Activated CD4-positive, alpha-beta memory T cell treated with anti-CD3 and anti-CD28 coated beads for 36 hours (primary cell): ENCODE measurements at regions not wholly inside any gene's neighbourhood (a gene's known extent, or its start where the extent isn't known, plus 50 kb on each side); places are given as distances from the start of the nearest gene placed in this dataset.
A peak's percentile ranks its signal among the peaks of the same experiment; 100 is the strongest.

ENCODE experiments used
- CTCF ChIA-PET: fragments of 350-600 bp; sonication (Branson Sonifier 250); formaldehyde crosslinking; loops from one replicate; lab custom pipeline; 2021; ENCODE audit warnings: antibody characterized with exemption, inconsistent platforms; lab: Charles Lee
- POLR2A ChIA-PET: fragments of 350-600 bp; sonication (Branson Sonifier 250); formaldehyde crosslinking; loops from one replicate; lab custom pipeline; 2021; ENCODE audit warnings: antibody characterized with exemption; lab: Charles Lee
- DNase-seq: peaks from one replicate; pipeline ENCODE4 v3.0.0-alpha.2; 2020
- H3K27ac Mint-ChIP-seq: one replicate; pipeline ENCODE4 v1.8.0; 2021; ENCODE audit warnings: mixed read lengths
- H3K27me3 Mint-ChIP-seq: one replicate; pipeline ENCODE4 v1.8.0; 2021; ENCODE audit warnings: mixed read lengths
- H3K36me3 Mint-ChIP-seq: one replicate; pipeline ENCODE4 v1.8.0; 2021; ENCODE audit warnings: mixed read lengths
- H3K4me1 Mint-ChIP-seq: one replicate; pipeline ENCODE4 v1.8.0; 2021; ENCODE audit warnings: low read depth, mixed read lengths
- H3K4me3 Mint-ChIP-seq: one replicate; pipeline ENCODE4 v1.8.0; 2021; ENCODE audit warnings: mild to moderate bottlenecking, mixed read lengths
- H3K9me3 Mint-ChIP-seq: one replicate; pipeline ENCODE4 v1.8.0; 2021; ENCODE audit warnings: mixed read lengths
- intact Hi-C: fragments of 100-400 bp; cut with micrococcal nuclease; formaldehyde crosslinking; loops from one replicate; pipeline ENCODE4 v1.15.1; 2023

DNA sequence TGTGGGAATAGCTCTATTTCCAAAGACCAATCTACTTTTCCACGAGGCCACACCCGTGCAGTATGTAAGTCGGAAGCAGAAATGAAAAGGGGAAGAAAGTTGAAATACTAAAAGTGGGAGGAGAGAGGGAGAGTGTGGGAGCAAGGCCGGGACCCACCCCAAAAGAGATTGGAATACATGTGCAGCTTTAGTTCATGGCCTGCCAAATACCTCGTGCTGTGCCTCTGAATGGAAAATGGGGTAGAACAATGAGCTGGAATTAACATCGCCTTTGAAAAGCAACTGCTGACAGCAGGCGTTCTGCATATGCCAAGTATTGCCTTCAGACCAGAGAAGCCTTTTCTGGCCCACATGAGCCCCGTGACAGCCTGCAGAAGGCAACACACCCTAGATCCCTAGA is 155.6 kb downstream of the CD83 start:
- Mint-ChIP-seq H3K27ac (no peak overlapping the region), H3K36me3 (no peaks in the 10 kb centered on the region), H3K4me3 (no peak overlapping the region), H3K27me3 (no peaks in the 10 kb centered on the region), H3K4me1 (peaks cover 54% of the 10 kb centered on the region), H3K9me3 (peaks cover 11% of the 10 kb centered on the region)
- DNase-seq: no peak
- intact Hi-C loops: no loop called here
- ChIA-PET CTCF (no interaction called here), POLR2A (no interaction called here)

DNA sequence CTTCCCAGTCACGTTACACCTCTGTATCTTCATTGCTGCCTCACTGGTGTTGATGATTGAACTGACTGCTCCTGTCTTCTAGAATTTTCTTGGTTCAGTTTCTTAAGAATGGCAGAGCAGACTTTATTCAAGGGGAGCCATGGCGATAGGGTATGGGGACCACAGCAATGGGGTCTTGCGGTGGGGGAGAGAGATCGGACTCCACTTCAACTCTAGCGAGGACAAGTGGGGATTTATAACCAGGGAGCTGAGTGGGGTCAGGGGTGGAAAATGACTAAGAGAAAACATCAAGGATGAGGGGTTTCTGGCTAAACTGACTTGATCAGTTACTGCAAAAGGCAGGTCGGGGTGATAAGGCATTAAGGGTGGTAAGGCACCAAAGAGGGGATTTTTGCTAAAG is 156.4 kb downstream of the CD83 start:
- H3K36me3 Mint-ChIP-seq: no peaks in the 10 kb centered on the region
- intact Hi-C loops: no loop called here
- no peak overlapping the region for H3K4me3 Mint-ChIP-seq

DNA sequence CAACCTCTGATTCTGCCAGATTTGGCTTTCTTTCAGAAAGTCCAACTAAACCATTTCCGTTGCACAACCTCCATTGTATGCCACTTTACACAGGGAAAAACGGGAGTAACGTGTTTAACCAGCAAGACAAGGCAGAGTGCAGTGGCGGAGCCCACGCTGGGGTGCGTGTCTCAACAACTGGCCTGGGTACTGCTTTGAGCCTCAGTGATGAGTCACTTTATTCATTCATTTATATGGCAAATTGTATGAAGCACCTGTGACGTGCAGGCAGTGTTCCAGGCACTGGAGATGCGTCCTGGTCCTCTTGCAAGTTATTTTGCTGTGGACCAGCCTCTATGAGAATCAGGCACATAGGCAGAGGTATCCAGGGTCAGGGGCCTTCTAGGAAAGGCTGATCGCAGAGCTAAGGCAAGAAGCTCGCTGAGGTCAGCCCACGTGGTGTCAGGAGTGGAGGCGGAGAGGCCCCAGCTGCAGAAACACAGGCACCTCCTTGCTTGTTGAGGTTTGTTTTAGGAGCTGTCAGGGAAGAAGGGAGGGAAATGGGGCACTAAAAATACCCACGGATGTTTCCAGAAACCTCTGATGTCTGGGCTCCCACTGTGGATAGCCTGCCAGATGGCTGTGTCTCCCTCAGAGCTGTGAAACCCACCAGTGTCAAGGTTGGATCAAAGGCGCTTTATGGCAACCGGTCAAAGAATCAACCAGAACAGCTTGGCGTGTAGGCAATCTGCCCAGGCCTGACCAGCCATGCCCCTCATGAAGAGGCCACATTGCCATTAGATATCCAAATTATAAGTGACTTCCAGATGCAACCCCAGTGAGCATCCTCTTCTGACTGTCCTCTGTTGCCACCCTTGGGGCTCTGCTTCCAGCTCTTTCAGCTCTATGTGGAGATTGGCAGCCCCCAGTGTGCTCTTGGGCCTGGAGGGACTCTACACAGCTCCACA is 157.2 kb downstream of the CD83 start:
- no peaks in the 10 kb centered on the region for H3K27me3 Mint-ChIP-seq
- H3K9me3 Mint-ChIP-seq: peaks cover 11% of the 10 kb centered on the region
- intact Hi-C loops: loop anchor here (5.0 kb wide), 2 partner anchors 48 to 437 kb away; no protein-coding TSS in a partner anchor

More for the DNA sequence above, 156.4 kb downstream of the CD83 start:
- Mint-ChIP-seq H3K4me1 (peaks cover 56% of the 10 kb centered on the region), H3K27ac (no peak overlapping the region), H3K9me3 (peaks cover 11% of the 10 kb centered on the region), H3K27me3 (no peaks in the 10 kb centered on the region)
- CTCF ChIA-PET: no interaction called here
- DNase-seq: no peak
- POLR2A ChIA-PET: no interaction called here

DNA sequence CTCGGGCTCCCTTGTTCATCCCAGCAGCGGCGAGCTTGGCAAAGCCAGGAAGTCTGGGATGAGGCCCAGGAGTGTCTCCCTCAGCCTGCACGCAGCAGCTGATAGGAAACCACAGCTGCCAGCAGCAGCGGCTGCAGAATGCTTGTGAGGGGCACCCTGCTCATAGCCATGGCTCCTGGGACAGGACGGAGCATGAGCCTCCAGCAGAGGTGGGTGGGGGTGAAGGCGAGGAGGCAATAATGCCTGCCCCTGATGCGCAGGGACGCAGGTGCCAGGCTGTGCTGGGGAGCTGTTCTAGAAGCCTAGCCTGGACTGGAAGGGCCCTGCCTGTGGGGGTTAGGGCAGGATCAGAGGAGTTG is 157.9 kb downstream of the CD83 start:
- Mint-ChIP-seq H3K27ac (no peak overlapping the region), H3K36me3 (no peaks in the 10 kb centered on the region), H3K4me3 (no peak overlapping the region), H3K4me1 (peaks cover 51% of the 10 kb centered on the region), H3K27me3 (no peaks in the 10 kb centered on the region), H3K9me3 (peaks cover 11% of the 10 kb centered on the region)
- intact Hi-C loops: loop anchor here (5.0 kb wide), 2 partner anchors 48 to 437 kb away; no protein-coding TSS in a partner anchor
- CTCF ChIA-PET: interaction anchor here (1.2 kb wide), 1 partner anchor 64 kb away, joined by 3 read pairs; no protein-coding TSS in a partner anchor
- no peak for DNase-seq
- POLR2A ChIA-PET: no interaction called here

More for the DNA sequence above, 157.2 kb downstream of the CD83 start:
- peaks cover 56% of the 10 kb centered on the region for H3K4me1 Mint-ChIP-seq
- ChIA-PET POLR2A (no interaction called here), CTCF (no interaction called here)
- no peak for DNase-seq
- no peak overlapping the region for H3K27ac Mint-ChIP-seq
- H3K4me3 Mint-ChIP-seq: no peak overlapping the region
- H3K36me3 Mint-ChIP-seq: no peaks in the 10 kb centered on the region

DNA sequence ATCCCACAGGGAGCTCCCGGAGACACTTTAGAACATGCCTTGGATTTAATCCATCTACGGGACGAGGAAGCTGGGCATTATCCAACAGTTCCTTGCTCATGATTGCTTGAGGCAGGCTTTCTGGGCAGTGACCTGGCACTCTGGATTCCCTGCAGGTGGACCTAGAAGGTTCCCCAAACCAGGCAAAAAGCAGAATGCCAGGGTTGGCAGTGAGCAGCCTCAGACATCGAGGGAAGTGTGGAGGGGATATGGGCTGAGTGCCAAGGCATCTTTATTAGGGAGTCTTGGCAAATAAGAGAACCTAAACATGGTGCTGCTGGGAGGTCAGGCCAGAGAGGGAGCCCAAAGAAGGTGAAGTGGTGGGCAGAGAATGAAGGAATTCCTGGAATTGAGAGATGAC is 158.5 kb downstream of the CD83 start:
- no peak overlapping the region for H3K4me3 Mint-ChIP-seq

DNA sequence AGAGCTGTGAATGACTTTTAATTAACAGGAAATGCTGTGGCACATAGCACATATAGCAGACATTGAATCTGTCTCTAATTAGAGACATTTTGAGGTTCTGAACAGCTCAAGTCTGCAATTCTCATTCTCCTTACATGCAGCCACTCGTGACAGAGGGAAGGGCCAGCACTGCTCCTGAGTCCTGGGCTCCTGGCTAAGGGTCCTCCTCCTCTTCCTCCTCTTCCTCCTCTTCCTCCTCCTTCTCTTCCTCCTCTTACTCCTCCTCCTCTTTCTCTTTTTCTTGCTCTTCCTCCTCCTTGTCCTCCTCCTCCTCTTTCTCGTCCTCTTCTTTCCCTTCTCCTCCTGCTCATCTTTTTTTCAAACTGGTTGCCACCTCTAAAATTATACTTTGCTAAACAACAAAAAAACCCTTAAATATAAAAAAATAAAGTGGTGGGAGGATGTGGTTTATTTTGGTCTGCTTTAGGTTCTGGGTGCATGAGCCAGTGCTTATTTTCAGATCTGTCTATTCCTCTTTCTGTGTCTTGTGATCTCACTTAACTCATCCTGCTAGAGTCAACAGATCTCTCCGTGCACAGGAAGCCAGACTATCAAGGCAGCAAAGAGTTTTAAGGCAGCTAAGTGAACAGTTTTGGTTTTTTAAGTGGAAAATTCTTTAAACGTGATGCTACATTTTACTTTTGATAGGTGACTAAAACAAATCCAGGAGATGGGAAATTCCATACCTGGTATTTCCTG is 159.3 kb downstream of the CD83 start:
- H3K36me3 Mint-ChIP-seq: no peaks in the 10 kb centered on the region
- no peak overlapping the region for H3K4me3 Mint-ChIP-seq
- H3K4me1 Mint-ChIP-seq: peaks cover 39% of the 10 kb centered on the region
- ChIA-PET POLR2A (no interaction called here), CTCF (interaction anchor here (1.2 kb wide), 1 partner anchor 65 kb away, joined by 3 read pairs; no protein-coding TSS in a partner anchor)
- intact Hi-C loops: loop anchor here (2.0 to 5.0 kb wide), 3 partner anchors 50 to 456 kb away; no protein-coding TSS in a partner anchor
- H3K9me3 Mint-ChIP-seq: peaks cover 11% of the 10 kb centered on the region
- H3K27ac Mint-ChIP-seq: peak overlapping the region; percentile 85
- DNase-seq: peak; percentile 44
- H3K27me3 Mint-ChIP-seq: no peaks in the 10 kb centered on the region

More for the DNA sequence above, 158.5 kb downstream of the CD83 start:
- Mint-ChIP-seq H3K36me3 (no peaks in the 10 kb centered on the region), H3K9me3 (peaks cover 11% of the 10 kb centered on the region), H3K27me3 (no peaks in the 10 kb centered on the region), H3K27ac (peak overlapping the region; percentile 85), H3K4me1 (peaks cover 45% of the 10 kb centered on the region)
- DNase-seq: no peak
- POLR2A ChIA-PET: no interaction called here
- intact Hi-C loops: loop anchor here (2.0 to 5.0 kb wide), 3 partner anchors 49 to 457 kb away; no protein-coding TSS in a partner anchor
- CTCF ChIA-PET: interaction anchor here (1.2 kb wide), 1 partner anchor 64 kb away, joined by 3 read pairs; no protein-coding TSS in a partner anchor

DNA sequence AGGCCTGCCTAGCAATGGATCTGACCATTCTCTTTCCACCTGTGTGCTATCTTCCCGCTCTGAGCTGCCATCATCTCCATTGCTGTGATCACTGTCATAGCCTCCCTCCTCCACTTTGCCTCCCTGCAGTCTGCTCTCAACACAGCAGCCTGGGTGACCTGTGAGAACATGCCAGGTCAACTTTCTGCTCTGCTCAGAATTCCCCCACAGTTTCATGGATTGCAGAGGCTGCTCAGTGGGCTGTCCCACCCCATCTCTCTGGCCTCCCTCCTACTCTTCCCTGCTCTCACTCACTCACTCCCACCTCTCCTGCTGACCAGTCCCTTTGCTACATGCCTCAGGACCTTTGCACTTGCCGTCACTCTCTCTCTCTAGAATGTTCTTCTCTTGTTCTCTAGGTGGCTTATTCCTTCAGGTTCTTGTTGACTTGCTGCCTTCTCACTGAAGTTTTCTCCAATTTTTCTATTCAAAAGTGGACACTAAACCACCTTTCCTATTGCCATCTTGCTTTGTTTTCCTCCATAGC is 159.9 kb downstream of the CD83 start:
- H3K27me3 Mint-ChIP-seq: no peaks in the 10 kb centered on the region
- peaks cover 38% of the 10 kb centered on the region for H3K4me1 Mint-ChIP-seq
- no peaks in the 10 kb centered on the region for H3K36me3 Mint-ChIP-seq
- peak overlapping the region; percentile 33 for H3K4me3 Mint-ChIP-seq
- H3K9me3 Mint-ChIP-seq: peaks cover 8% of the 10 kb centered on the region
- H3K27ac Mint-ChIP-seq: peak overlapping the region; percentile 85
- no peak for DNase-seq
- intact Hi-C loops: loop anchor here (2.0 to 5.0 kb wide), 3 partner anchors 50 to 455 kb away; no protein-coding TSS in a partner anchor
- POLR2A ChIA-PET: no interaction called here
- CTCF ChIA-PET: interaction anchor here (1.0 kb wide), 1 partner anchor 10 kb away, joined by 3 read pairs; no protein-coding TSS in a partner anchor

DNA sequence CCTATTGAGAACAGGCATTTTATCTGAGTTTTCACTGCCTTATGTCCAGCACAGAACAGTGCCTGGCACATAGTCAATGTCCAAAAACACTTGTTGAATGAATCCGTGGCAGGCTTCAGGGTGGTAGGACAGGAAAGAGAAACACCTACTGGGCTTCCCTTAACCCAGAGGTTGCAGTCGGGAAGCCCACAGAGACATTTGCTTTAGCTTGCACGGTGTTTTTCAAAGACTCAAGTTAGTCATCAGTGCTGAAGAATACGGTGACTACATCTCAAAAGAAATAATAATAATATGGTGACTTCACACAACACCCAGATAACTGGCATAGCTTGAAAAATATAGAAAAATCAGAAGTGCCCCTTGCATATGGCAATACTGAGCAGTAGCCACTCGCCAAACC is 160.4 kb downstream of the CD83 start:
- Mint-ChIP-seq H3K27ac (peak overlapping the region; percentile 85), H3K27me3 (no peaks in the 10 kb centered on the region), H3K9me3 (peaks cover 3% of the 10 kb centered on the region), H3K36me3 (no peaks in the 10 kb centered on the region), H3K4me3 (no peak overlapping the region), H3K4me1 (peaks cover 38% of the 10 kb centered on the region)
- no peak for DNase-seq
- intact Hi-C loops: loop anchor here (5.0 kb wide), 2 partner anchors 51 to 434 kb away; no protein-coding TSS in a partner anchor
- POLR2A ChIA-PET: no interaction called here
- CTCF ChIA-PET: interaction anchor here (1.0 kb wide), 1 partner anchor 10 kb away, joined by 3 read pairs; no protein-coding TSS in a partner anchor

DNA sequence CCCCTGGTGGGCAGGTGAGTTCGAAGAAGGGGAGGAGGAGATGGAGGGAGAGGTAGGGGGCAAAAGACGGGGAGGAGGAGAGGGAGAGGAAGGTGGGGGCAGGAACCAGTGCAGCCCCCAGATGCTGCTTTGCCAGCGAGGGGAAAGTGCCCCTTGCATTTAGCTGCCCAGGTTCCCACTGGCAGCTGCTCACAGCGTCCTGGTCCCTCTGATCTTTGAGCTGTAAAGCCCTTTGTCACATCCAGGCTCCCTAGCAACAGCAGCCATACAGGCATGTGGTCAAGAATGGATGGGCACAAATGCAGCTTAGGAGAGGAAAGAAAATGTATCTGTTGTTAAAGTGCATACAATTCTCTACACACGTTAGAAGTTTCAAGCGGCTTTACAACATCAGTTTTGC is 160.9 kb downstream of the CD83 start:
- no peaks in the 10 kb centered on the region for H3K36me3 Mint-ChIP-seq
- intact Hi-C loops: loop anchor here (5.0 kb wide), 2 partner anchors 51 to 434 kb away; no protein-coding TSS in a partner anchor
- H3K4me1 Mint-ChIP-seq: peaks cover 38% of the 10 kb centered on the region
- DNase-seq: no peak
- no peak overlapping the region for H3K27ac Mint-ChIP-seq
- no peaks in the 10 kb centered on the region for H3K27me3 Mint-ChIP-seq
- no peaks in the 10 kb centered on the region for H3K9me3 Mint-ChIP-seq
- ChIA-PET POLR2A (no interaction called here), CTCF (interaction anchor here (1.0 kb wide), 1 partner anchor 9 kb away, joined by 3 read pairs; no protein-coding TSS in a partner anchor)
- H3K4me3 Mint-ChIP-seq: no peak overlapping the region

DNA sequence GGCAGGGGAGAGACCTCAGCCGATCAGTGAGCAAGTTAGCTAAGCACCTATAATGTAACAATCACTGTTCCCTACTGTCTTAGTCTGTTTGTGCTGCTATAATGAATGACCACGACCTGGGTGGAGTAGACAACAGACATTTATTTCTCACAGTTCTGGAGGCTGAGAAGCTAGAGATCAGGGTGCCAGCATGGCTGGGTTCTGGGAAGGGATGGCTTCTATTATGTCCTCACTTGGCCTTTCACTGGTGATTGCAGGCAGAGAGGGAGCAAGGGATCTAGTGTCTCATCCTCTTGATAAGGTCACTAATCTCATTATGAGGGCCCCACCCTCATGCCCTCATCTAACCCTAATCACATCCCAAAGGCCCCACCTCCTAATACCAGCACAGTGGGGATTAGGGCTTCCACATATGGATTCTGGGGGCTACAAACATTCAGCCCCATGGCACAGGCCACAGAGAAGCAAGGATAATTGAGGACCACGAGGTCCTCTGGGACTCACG is 162.5 kb downstream of the CD83 start:
- POLR2A ChIA-PET: no interaction called here
- no peak for DNase-seq
- Mint-ChIP-seq H3K36me3 (no peaks in the 10 kb centered on the region), H3K4me1 (peaks cover 32% of the 10 kb centered on the region), H3K27me3 (no peaks in the 10 kb centered on the region), H3K9me3 (no peaks in the 10 kb centered on the region), H3K4me3 (no peak overlapping the region), H3K27ac (no peak overlapping the region)
- CTCF ChIA-PET: no interaction called here
- intact Hi-C loops: no loop called here

DNA sequence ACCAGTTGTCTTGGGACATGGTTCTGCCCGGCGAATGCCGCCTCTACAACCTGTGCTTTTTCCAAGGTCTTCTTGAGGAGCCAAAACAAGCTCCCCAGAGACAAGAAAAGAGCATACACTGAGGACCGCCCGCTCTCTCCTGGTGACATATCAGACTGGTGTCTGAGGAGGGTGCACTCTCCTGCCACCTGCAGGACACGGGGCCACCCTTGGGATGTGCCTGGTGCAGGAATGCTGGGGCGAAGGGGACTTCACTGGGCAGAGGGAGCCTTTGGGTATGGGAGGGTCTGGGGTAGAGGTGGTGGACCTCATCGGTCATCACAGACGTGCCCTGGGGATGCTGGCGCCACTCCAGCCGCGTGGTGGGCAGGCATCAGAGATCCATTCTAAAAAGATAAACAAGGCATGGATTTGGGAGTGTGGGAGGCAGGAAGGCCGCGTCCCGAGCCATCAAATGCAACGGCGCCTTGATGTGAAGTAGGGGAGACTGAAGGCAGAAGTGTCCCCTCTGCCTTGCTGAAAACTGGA is 163.3 kb downstream of the CD83 start:
- Mint-ChIP-seq H3K36me3 (no peaks in the 10 kb centered on the region), H3K4me3 (no peak overlapping the region), H3K4me1 (peaks cover 24% of the 10 kb centered on the region), H3K9me3 (no peaks in the 10 kb centered on the region), H3K27ac (no peak overlapping the region), H3K27me3 (no peaks in the 10 kb centered on the region)
- ChIA-PET CTCF (no interaction called here), POLR2A (no interaction called here)
- intact Hi-C loops: no loop called here
- DNase-seq: no peak
